ENCODE measurements at regions not wholly inside any gene's neighbourhood (a gene's known extent, or its start where the extent isn't known, plus 50 kb on each side); places are given as distances from the start of the nearest gene placed in this dataset.

DNA sequence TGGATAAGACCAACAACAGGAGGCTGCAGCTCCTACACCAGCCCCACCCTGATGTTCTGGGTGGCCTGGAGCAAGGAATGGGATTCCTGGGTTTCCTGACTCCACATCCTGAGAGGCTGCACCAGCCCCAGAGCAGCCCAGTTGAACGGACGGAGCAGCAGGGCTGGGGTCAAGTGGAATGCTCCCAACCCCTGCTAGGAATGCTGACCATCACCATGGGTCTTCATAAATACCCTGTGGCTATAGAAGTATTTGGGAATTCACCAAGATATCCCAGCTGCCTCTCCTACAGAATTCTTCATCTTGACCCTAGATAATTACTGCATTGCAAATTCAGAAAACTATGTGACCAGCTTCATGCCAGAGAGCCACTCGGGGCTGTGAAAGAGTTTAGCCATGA is 180.3 kb downstream of the THBS2 start:
- no peak for ATAC-seq (ENCODE audit: insufficient read depth, low read depth)

DNA sequence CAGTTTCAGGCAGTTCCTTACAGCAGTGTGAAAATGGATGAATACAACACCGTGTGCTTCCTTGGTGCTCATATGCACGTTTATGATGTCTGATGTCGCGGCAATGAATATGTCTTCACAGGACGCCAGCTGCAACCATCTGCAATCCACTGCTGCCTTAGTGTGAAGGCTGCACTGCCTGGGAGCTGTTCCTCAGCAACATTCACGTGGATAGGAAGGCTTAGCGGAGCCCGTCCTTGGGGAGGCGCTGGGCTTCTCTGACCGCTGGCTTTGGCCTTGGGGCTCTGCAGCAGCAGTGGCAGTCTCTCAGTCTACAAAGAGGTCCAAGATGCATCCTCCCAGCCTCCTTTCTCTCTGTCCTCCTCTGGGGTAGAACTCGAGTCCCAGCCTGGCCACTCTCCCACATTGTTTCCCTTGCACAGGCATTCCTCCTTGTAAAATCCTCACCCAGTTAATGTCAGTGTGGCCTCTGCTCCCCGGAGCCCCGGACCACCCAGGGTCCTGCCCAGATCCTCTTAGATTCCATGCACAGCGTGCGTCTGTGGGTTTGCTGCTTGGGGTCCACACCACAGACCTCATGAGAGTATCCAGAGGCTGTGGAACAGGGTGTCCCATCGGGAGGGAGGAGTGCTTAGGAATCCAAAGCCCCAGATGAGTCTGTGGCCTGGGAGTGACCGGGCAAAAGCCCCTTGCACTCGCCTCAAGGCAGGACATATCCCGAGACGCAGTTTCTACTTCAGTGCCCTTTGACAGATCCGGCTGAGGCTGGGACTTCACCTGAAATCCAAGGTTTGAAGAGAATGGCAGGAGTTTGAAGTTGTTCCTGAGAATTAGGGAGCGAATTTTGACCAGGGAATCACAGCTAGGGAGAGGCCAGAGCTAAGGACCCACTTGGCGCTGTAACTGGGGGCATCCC is 181.3 kb downstream of the THBS2 start:
- Histone ChIP-seq H3K4me1 (ENCODE audit: insufficient read depth, low read length) (no peaks in the 10 kb centered on the region), H3K79me2 (ENCODE audit: insufficient read depth, low read length) (no peaks in the 10 kb centered on the region), H3K4me3 (ENCODE audit: low read depth in 1 of 2, low read length in 2 of 2) (no peak overlapping the region), H2AFZ (ENCODE audit: low read depth, low read length) (no peak overlapping the region), H4K20me1 (ENCODE audit: insufficient read depth, low read length) (no peaks in the 10 kb centered on the region), H3K9me3 (ENCODE audit: insufficient read depth, low read length, severe bottlenecking) (no peaks in the 10 kb centered on the region), H3K27ac (ENCODE audit: low read length) (no peak overlapping the region), H3K27me3 (ENCODE audit: insufficient read depth, low read length, poor library complexity) (no peaks in the 10 kb centered on the region), H3K4me2 (ENCODE audit: insufficient read depth, low read length) (no peak overlapping the region), H3K36me3 (ENCODE audit: insufficient read depth, low read length) (no peaks in the 10 kb centered on the region), H3K9ac (ENCODE audit: low read depth, low read length) (no peak overlapping the region)
- ATAC-seq (ENCODE audit: insufficient read depth, low read depth) (no peak), DNase-seq (no peak)
- TF ChIP-seq, protein P1, sequence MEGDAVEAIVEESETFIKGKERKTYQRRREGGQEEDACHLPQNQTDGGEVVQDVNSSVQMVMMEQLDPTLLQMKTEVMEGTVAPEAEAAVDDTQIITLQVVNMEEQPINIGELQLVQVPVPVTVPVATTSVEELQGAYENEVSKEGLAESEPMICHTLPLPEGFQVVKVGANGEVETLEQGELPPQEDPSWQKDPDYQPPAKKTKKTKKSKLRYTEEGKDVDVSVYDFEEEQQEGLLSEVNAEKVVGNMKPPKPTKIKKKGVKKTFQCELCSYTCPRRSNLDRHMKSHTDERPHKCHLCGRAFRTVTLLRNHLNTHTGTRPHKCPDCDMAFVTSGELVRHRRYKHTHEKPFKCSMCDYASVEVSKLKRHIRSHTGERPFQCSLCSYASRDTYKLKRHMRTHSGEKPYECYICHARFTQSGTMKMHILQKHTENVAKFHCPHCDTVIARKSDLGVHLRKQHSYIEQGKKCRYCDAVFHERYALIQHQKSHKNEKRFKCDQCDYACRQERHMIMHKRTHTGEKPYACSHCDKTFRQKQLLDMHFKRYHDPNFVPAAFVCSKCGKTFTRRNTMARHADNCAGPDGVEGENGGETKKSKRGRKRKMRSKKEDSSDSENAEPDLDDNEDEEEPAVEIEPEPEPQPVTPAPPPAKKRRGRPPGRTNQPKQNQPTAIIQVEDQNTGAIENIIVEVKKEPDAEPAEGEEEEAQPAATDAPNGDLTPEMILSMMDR (IDR thresholded peaks at IDR 0.05; ENCODE audit: borderline replicate concordance, extremely low read depth, low read length, poor library complexity, severe bottlenecking) = no peak
- no peak for TF ChIP-seq EZH2 (IDR thresholded peaks at IDR 0.05; ENCODE audit: borderline replicate concordance, low read depth, low read length, severe bottlenecking)

More for the DNA sequence above, 180.3 kb downstream of the THBS2 start:
- Histone ChIP-seq H3K9me3 (ENCODE audit: insufficient read depth, low read length, severe bottlenecking) (no peaks in the 10 kb centered on the region), H3K27ac (ENCODE audit: low read length) (no peak overlapping the region), H3K9ac (ENCODE audit: low read depth, low read length) (no peak overlapping the region), H3K79me2 (ENCODE audit: insufficient read depth, low read length) (no peaks in the 10 kb centered on the region), H3K4me2 (ENCODE audit: insufficient read depth, low read length) (no peak overlapping the region), H3K4me1 (ENCODE audit: insufficient read depth, low read length) (no peaks in the 10 kb centered on the region), H2AFZ (ENCODE audit: low read depth, low read length) (no peak overlapping the region), H3K4me3 (ENCODE audit: low read depth in 1 of 2, low read length in 2 of 2) (no peak overlapping the region), H3K27me3 (ENCODE audit: insufficient read depth, low read length, poor library complexity) (no peaks in the 10 kb centered on the region), H3K36me3 (ENCODE audit: insufficient read depth, low read length) (no peaks in the 10 kb centered on the region), H4K20me1 (ENCODE audit: insufficient read depth, low read length) (no peaks in the 10 kb centered on the region)
- DNase-seq = no peak
- no peak for TF ChIP-seq EZH2 (IDR thresholded peaks at IDR 0.05; ENCODE audit: borderline replicate concordance, low read depth, low read length, severe bottlenecking)
- TF ChIP-seq, protein P1 (IDR thresholded peaks at IDR 0.05; ENCODE audit: borderline replicate concordance, extremely low read depth, low read length, poor library complexity, severe bottlenecking) = no peak

DNA sequence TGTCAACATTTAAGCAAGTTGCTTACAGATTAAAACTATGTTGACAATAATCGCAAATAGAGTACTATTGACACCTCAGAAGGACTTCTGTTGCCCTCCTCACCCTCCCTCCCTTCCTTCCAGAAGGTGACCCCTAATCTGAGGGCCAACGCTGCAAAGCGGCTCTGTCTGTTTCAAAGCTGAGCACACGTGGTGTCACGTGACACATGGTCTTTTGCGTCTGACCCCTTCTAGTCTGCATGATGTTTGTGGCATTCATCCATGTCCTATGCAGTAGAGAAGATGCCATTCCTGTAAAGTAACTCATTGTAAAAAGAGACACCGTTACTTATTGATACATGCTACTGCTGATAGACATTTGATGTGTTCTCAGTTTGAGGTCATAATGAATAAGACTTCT is 182.3 kb downstream of the THBS2 start:
- Histone ChIP-seq H3K4me3 (ENCODE audit: low read depth in 1 of 2, low read length in 2 of 2) (no peak overlapping the region), H3K9me3 (ENCODE audit: insufficient read depth, low read length, severe bottlenecking) (no peaks in the 10 kb centered on the region), H3K4me2 (ENCODE audit: insufficient read depth, low read length) (no peak overlapping the region), H3K27ac (ENCODE audit: low read length) (no peak overlapping the region), H4K20me1 (ENCODE audit: insufficient read depth, low read length) (no peaks in the 10 kb centered on the region), H3K36me3 (ENCODE audit: insufficient read depth, low read length) (no peaks in the 10 kb centered on the region), H3K79me2 (ENCODE audit: insufficient read depth, low read length) (no peaks in the 10 kb centered on the region), H2AFZ (ENCODE audit: low read depth, low read length) (no peak overlapping the region), H3K4me1 (ENCODE audit: insufficient read depth, low read length) (no peaks in the 10 kb centered on the region), H3K9ac (ENCODE audit: low read depth, low read length) (no peak overlapping the region), H3K27me3 (ENCODE audit: insufficient read depth, low read length, poor library complexity) (no peaks in the 10 kb centered on the region)
- no peak for TF ChIP-seq EZH2 (IDR thresholded peaks at IDR 0.05; ENCODE audit: borderline replicate concordance, low read depth, low read length, severe bottlenecking)
- TF ChIP-seq, protein P1 (IDR thresholded peaks at IDR 0.05; ENCODE audit: borderline replicate concordance, extremely low read depth, low read length, poor library complexity, severe bottlenecking) = no peak
- ATAC-seq (ENCODE audit: insufficient read depth, low read depth) = no peak
- DNase-seq = no peak
